ENCODE measurements at regions not wholly inside any gene's neighbourhood (a gene's known extent, or its start where the extent isn't known, plus 50 kb on each side); places are given as distances from the start of the nearest gene placed in this dataset.

- TF ChIP-seq, protein P1, sequence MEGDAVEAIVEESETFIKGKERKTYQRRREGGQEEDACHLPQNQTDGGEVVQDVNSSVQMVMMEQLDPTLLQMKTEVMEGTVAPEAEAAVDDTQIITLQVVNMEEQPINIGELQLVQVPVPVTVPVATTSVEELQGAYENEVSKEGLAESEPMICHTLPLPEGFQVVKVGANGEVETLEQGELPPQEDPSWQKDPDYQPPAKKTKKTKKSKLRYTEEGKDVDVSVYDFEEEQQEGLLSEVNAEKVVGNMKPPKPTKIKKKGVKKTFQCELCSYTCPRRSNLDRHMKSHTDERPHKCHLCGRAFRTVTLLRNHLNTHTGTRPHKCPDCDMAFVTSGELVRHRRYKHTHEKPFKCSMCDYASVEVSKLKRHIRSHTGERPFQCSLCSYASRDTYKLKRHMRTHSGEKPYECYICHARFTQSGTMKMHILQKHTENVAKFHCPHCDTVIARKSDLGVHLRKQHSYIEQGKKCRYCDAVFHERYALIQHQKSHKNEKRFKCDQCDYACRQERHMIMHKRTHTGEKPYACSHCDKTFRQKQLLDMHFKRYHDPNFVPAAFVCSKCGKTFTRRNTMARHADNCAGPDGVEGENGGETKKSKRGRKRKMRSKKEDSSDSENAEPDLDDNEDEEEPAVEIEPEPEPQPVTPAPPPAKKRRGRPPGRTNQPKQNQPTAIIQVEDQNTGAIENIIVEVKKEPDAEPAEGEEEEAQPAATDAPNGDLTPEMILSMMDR (IDR thresholded peaks at IDR 0.05), result no peak
- TF ChIP-seq POLR2A (IDR thresholded peaks at IDR 0.05), result no peak
These were observed 233.5 kb upstream of the KIAA1217 start for GRCh38 chr10:23975431-23975830.
